ENCODE measurements at regions not wholly inside any gene's neighbourhood (a gene's known extent, or its start where the extent isn't known, plus 50 kb on each side); places are given as distances from the start of the nearest gene placed in this dataset.
"Not testable (repeated sequence)": the region's sequence is repeated elsewhere in the genome, so short reads cannot be mapped to it uniquely, and the experiment has no call there.

DNA sequence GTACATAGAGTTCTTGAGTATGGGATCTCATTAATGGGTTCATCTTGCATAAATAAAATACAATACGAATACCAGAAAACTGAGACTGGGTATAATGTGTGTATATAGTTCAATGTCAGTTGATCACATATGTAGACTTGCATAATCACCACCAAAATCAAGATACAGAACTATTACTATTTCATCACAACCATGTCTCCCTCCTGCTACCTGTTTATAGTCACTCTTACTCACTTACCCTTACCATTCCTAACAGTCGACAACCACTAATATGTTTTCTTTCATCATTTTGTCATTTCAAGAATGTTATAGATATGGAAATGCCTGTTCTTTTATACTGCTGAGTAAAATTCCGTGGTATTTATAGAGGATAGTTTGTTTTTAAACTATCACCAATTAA is 416.1 kb upstream of the CNTNAP2 start:
- DNase-seq: no peak
- no peak overlapping the region for H3K27ac Mint-ChIP-seq
- H3K4me1 Mint-ChIP-seq: no peaks in the 10 kb centered on the region
- H3K36me3 Mint-ChIP-seq: no peaks in the 10 kb centered on the region
- no peaks in the 10 kb centered on the region for H3K27me3 Mint-ChIP-seq (ENCODE audit: low read depth in 3 of 3)
- no peak overlapping the region for H3K4me3 Mint-ChIP-seq
- H3K9me3 Mint-ChIP-seq: peaks cover 9 to 40% (median 18%) of the 10 kb centered on the region in 6 donors

DNA sequence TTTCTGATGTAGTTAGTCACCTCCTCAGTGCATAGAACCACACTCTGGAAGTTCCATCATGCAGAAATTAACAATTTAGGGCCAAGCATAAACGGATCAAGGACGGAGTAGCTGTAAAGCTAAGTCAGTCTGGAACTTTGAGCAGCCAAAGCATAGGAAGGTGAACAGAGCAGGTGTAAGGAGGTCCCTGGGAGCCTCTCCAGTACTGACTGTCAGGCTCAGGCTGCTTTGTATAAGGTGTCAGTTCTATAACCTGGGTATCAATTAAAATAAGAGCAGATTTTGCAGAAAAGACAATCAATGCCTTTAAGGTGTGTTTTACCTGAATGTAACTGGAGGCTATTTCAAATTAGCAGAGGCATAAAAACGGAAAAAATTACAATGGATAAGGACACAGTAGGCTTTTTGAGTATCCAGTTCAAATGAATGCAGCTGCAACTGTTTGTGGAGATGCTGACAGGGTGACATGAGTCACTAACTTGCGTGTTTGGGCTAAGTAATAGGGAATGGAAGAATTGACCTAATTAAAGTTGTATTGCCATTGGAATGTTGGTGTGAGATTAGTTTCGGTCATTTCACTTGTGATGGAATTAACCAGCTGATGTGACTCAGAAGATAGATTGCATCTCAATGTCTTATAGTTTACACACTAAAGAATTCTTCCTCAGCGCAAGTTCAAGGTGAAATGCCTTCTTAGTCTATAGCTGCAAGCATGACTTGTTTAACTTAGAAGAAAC is 417.9 kb upstream of the CNTNAP2 start:
- Mint-ChIP-seq H3K27ac (no peak overlapping the region), H3K27me3 (ENCODE audit: low read depth in 3 of 3) (no peaks in the 10 kb centered on the region), H3K4me3 (no peak overlapping the region), H3K36me3 (no peaks in the 10 kb centered on the region), H3K9me3 (peaks cover 5 to 35% (median 19%) of the 10 kb centered on the region in 6 donors), H3K4me1 (no peaks in the 10 kb centered on the region)
- DNase-seq: no peak

DNA sequence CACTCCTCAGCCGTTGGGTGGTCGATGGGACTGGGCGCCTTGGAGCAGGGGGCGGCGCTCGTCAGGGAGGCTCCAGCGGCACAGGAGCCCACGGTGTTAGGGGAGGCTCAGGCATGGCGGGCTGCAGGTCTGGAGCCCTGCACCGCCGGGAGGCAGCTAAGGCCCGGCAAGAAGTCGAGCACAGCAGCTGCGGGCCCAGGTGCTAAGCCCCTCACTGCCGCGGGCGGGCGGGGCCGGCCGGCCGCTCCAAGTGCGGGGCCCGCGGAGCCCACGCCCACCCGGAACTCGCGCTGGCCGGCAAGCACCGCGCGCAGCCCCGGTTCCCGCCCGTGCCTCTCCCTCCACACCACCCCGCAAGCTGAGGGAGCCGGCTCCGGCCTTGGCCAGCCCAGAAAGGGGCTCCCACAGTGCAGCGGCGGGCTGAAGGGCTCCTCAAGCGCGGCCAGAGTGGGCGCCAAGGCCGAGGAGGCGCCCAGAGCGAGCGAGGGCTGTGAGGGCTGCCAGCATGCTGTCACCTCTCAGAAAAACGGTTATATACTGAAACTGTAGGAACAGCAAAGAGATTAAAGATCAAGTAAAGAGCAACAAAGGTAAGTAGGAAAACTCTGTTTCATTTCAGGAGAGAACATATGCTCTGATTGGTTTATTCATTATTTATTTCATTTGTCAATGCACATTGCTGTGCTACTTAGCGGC is 419.0 kb upstream of the CNTNAP2 start:
- not testable (repeated sequence) for H3K36me3 Mint-ChIP-seq; H3K27ac Mint-ChIP-seq; DNase-seq; H3K4me1 Mint-ChIP-seq; H3K27me3 Mint-ChIP-seq (ENCODE audit: low read depth in 3 of 3); H3K4me3 Mint-ChIP-seq
- H3K9me3 Mint-ChIP-seq: peaks cover 5 to 28% (median 17%) of the 10 kb centered on the region in 6 donors

DNA sequence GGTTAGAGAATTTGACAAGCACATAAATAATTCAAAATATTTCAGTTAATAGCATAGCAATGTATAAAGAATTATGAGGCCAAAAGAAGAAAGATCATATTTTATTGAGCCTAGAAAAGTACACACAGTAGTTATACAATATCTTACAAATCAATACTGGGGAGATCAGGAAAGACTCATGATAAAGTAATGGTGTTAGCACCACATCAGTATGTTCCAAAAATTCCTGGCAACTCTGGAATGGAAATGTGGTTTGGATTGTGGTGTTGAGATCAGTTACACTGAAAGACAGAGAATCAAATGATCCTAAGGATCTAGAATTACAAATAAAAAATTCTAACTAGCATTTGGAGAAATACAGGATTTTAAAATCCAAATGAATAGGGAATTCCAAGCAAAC is 420.5 kb upstream of the CNTNAP2 start:
- no peak for DNase-seq
- H3K36me3 Mint-ChIP-seq: no peaks in the 10 kb centered on the region
- H3K27me3 Mint-ChIP-seq (ENCODE audit: low read depth in 3 of 3): no peaks in the 10 kb centered on the region
- peaks cover 5 to 30% (median 16%) of the 10 kb centered on the region in 6 donors for H3K9me3 Mint-ChIP-seq
- no peak overlapping the region for H3K27ac Mint-ChIP-seq
- no peak overlapping the region for H3K4me3 Mint-ChIP-seq
- no peaks in the 10 kb centered on the region for H3K4me1 Mint-ChIP-seq

DNA sequence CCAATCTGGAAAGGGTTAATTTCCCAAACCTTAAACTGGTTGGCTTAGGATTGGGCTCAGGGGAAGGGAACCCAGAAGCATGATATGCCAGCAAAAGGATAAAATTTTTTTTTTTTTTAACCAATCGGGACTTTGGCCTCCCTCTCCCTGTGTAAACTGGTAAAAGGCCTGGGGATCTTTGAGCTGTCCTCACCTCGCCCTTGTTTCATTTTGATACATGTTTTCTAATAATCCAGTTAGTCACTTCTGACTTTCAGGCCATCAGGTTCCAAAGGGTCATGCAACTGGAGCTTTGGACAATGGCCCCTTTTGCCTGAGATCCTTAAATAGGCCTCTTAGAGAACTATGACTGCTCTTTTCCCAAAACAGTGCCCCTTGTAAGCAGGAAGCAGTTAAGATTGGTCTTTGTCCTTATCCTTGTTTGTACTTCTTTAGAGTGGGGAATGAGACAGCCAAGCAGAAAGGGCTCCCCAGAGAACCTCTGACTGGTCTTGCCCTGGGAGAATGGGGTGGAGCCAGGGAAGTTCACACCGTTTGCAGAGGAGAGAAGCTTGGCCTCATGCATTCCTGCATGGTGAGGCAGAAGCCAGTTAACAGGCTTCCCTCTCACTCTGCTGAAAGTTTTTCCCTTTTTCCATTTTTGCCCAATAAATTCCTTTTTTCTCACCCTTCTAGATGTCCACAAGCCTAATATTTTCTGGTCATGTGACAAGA is 424.2 kb upstream of the CNTNAP2 start:
- peaks cover 5 to 42% (median 28%) of the 10 kb centered on the region in 6 donors for H3K9me3 Mint-ChIP-seq
- H3K36me3 Mint-ChIP-seq: no peaks in the 10 kb centered on the region
- H3K27ac Mint-ChIP-seq: no peak overlapping the region
- no peaks in the 10 kb centered on the region for H3K27me3 Mint-ChIP-seq (ENCODE audit: low read depth in 3 of 3)
- no peaks in the 10 kb centered on the region for H3K4me1 Mint-ChIP-seq
- H3K4me3 Mint-ChIP-seq: no peak overlapping the region
- no peak for DNase-seq

DNA sequence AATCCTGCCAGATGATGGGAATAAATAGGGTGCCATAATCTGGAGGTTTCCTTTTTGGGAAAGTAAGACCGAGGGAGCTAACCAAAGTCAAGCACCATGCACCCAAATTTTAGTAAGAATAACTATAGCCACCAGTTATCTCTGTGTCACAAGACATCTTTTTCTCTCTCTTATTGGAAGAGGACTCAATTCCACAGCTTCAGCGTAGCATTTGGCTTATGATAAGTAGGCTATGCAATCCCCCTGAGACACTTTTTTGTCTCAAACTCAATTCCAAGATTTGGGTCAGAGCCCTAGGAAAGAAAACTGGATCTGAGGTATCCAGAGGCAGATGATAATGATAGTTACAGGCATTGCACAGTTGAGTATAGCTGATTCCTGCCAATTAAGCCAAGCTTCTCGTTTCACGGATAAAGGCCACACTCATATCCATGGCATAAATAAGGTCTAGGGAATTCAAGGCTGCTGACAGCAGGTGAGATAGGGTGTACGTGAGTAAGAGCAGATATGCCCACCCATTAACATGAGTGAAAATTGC is 425.2 kb upstream of the CNTNAP2 start:
- H3K27me3 Mint-ChIP-seq (ENCODE audit: low read depth in 3 of 3): no peaks in the 10 kb centered on the region
- H3K4me3 Mint-ChIP-seq: no peak overlapping the region
- H3K4me1 Mint-ChIP-seq: no peaks in the 10 kb centered on the region
- no peaks in the 10 kb centered on the region for H3K36me3 Mint-ChIP-seq
- H3K27ac Mint-ChIP-seq: no peak overlapping the region
- DNase-seq: no peak
- peaks cover 5 to 41% (median 27%) of the 10 kb centered on the region in 6 donors for H3K9me3 Mint-ChIP-seq

DNA sequence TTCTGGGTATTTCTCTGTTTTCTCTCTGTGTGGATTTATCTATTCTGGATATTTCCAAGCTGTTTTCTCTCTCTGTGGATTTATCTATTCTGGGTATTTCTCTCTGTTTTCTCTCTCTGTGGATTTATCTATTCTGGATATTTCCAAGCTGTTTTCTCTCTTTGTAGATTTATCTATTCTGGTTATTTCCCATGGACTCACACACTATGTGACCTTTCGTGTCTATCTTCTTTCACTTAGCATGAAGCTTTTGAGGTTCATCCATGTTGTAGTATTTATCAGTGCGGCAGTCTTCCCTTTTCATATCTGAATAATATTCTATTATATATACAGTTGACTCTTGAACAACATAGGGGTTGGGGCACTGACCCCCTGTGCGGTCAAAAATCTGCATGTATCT is 435.0 kb upstream of the CNTNAP2 start:
- H3K4me1 Mint-ChIP-seq: no peaks in the 10 kb centered on the region
- H3K27ac Mint-ChIP-seq: no peak overlapping the region
- peaks cover 10 to 58% (median 17%) of the 10 kb centered on the region in 6 donors for H3K9me3 Mint-ChIP-seq
- no peaks in the 10 kb centered on the region for H3K36me3 Mint-ChIP-seq
- no peaks in the 10 kb centered on the region for H3K27me3 Mint-ChIP-seq (ENCODE audit: low read depth in 3 of 3)
- H3K4me3 Mint-ChIP-seq: no peak overlapping the region
- no peak for DNase-seq

DNA sequence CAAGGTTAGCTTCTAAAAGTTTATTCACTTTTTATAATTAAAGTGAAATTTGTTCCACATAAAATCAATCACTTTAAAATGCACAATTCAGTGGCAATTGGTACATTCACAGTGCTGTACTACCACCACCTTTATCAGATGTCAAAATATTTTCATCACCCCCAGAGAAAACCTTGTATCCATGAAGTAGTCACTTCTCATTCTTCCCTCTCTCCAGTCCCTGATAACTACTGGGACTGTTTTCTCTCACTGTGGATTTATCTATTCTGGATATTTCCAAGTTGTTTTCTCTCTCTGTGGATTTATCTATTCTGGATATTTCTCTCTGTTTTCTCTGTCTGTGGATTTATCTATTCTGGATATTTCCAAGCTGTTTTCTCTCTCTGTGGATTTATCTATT is 435.4 kb upstream of the CNTNAP2 start:
- no peak overlapping the region for H3K4me3 Mint-ChIP-seq
- no peak overlapping the region for H3K27ac Mint-ChIP-seq
- no peak for DNase-seq
- no peaks in the 10 kb centered on the region for H3K36me3 Mint-ChIP-seq
- H3K27me3 Mint-ChIP-seq (ENCODE audit: low read depth in 3 of 3): no peaks in the 10 kb centered on the region
- H3K9me3 Mint-ChIP-seq: peaks cover 10 to 53% (median 16%) of the 10 kb centered on the region in 6 donors
- H3K4me1 Mint-ChIP-seq: no peaks in the 10 kb centered on the region

DNA sequence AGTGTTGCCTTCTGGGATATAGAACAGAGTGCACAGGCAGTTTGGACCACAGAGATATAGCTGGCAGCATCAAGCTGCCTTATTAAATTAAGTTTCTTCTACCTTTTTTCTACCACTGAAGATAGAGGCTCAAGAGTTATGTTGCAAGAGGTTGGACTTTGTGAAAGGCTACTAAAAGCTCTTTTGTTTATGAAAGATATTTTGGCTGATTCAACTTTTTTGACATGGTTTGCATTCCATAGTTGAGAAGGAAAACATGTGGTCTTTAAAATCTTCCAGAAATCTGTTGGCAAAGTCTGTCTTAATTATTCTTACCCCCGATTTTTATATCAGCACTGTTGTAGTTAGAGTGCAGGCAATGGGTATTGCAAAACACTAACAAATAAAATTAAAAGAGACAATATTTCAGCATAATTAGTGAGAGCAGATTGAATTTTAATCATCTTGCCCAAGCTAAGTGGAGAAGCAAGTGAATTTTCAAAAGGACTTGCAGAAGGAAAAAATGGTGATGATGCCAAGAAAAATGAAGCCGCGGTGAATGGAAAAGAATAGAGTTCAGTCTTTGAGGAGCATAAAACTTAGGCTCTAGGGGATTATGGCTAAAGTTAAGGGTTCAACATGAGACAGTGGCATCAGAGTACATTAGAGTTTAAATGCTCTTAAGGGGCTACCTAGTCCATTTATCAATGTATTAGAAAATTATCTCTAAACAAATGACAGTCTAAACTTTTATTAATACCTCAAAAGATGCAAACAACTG is 450.9 kb upstream of the CNTNAP2 start:
- Mint-ChIP-seq H3K4me1 (no peaks in the 10 kb centered on the region), H3K27me3 (ENCODE audit: low read depth in 3 of 3) (no peaks in the 10 kb centered on the region), H3K4me3 (no peak overlapping the region), H3K9me3 (peaks cover 3 to 61% (median 42%) of the 10 kb centered on the region in 6 donors), H3K36me3 (peaks cover 0 to 6% (median 3%) of the 10 kb centered on the region in 3 donors), H3K27ac (no peak overlapping the region)
- DNase-seq: no peak

DNA sequence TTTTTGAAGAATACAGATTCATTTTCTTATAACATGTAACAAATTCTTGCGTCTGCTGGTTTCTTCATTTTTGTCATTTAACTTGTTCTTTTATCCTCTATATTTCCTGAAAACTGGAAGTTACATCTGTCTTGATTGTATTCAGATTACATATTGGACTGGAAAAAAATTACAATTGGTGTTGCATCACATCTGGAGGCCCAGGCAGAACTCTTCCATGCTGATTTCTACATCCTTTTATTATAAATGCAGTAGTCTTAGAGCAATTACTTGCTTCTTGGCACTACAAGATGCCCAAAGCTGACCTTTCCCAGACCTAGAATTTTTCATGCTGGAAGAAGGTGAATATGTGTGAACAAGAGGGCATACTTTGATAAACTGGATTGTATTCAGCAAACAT is 460.9 kb upstream of the CNTNAP2 start:
- Mint-ChIP-seq H3K27ac (no peak overlapping the region), H3K36me3 (no peaks in the 10 kb centered on the region), H3K9me3 (peaks cover 10 to 37% (median 21%) of the 10 kb centered on the region in 6 donors), H3K4me1 (no peaks in the 10 kb centered on the region), H3K27me3 (ENCODE audit: low read depth in 3 of 3) (no peaks in the 10 kb centered on the region), H3K4me3 (no peak overlapping the region)
- DNase-seq: no peak

DNA sequence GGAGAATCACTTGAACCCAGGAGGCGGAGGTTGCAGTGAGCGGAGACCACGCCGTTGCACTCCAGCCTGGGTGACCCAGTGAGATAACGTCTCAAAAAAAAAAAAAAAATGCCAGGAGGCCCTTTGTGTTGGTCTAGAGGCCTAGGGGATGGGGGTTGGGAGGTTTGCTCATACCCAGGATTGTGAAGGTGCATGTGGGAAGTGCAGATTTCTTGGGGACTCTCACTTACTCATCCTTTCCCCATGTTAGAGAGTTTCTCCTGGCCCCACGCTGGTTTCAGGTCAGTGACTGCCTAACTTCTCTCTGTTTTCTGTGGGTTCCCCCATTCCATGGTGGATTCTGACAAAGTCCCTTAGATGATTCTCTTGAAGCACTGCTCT is 471.5 kb upstream of the CNTNAP2 start:
- no peak overlapping the region for H3K27ac Mint-ChIP-seq
- DNase-seq: no peak
- peaks cover 0 to 2% (median 0%) of the 10 kb centered on the region in 3 donors for H3K27me3 Mint-ChIP-seq (ENCODE audit: low read depth in 3 of 3)
- no peaks in the 10 kb centered on the region for H3K4me1 Mint-ChIP-seq
- H3K4me3 Mint-ChIP-seq: no peak overlapping the region
- H3K9me3 Mint-ChIP-seq: peaks cover 2 to 60% (median 27%) of the 10 kb centered on the region in 6 donors
- peaks cover 0 to 5% (median 0%) of the 10 kb centered on the region in 3 donors for H3K36me3 Mint-ChIP-seq

DNA sequence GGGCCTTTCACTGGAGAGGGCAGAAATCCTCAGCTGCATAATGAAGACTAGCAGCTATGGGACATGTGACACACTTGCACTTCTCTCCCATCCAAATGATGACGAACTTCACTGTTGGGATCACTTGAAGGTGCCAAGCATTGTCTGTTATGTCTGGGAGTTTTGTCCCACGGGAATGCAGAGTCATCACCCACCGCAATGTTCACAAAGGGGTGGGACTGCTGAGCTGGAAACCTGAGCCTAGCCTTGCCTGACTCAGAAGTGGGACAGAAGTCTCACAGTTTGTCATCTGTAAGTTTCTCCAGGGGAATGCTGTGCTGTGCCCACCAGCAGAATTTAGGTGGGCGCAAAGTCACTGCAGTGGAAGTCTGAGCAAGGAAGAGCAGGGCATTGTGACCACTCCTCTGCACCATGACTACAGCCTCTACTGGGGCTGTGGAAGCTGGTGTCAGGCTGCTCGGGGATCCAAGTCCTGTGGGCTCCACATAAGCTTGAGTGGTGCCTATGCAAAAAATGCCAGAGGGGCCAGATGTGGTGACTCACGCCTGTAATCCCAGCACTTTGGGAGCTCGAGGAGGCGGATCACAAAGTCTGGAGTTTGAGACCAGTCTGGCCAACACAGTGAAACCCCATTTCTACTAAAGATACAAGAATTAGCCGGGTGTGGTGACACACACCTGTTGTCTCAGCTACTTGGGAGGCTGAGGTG is 472.0 kb upstream of the CNTNAP2 start:
- no peak for DNase-seq
- Mint-ChIP-seq H3K9me3 (peaks cover 2 to 66% (median 30%) of the 10 kb centered on the region in 6 donors), H3K27ac (no peak overlapping the region), H3K4me3 (no peak overlapping the region), H3K4me1 (no peaks in the 10 kb centered on the region), H3K27me3 (ENCODE audit: low read depth in 3 of 3) (peaks cover 0 to 2% (median 0%) of the 10 kb centered on the region in 3 donors), H3K36me3 (peaks cover 0 to 5% (median 0%) of the 10 kb centered on the region in 3 donors)

DNA sequence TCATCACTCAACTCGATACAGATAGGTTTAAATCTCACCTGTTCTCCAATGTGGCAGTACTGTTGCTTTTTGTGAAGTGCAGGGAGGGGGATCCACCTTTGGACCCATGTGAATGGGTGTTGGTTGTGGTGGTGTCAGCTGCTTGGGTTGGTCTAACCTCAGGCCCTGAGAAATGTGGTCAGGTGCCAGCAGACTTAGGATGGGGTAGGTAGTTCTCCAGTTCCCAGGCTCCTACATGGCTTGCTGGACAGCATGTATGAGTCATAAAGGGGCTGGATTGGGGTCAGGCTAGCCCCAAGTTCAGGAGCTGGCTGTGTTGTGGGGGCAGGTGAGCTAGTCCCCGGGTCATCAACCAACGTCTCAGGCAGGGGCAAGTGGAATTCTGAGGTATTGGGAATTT is 472.6 kb upstream of the CNTNAP2 start:
- Mint-ChIP-seq H3K27me3 (ENCODE audit: low read depth in 3 of 3) (peaks cover 0 to 2% (median 0%) of the 10 kb centered on the region in 3 donors), H3K4me1 (no peaks in the 10 kb centered on the region), H3K9me3 (peaks cover 2 to 68% (median 33%) of the 10 kb centered on the region in 6 donors), H3K27ac (no peak overlapping the region), H3K36me3 (peaks cover 0 to 5% (median 0%) of the 10 kb centered on the region in 3 donors), H3K4me3 (no peak overlapping the region)
- no peak for DNase-seq

Data from immature natural killer cell (primary cell).